ENCODE measurements at regions not wholly inside any gene's neighbourhood (a gene's known extent, or its start where the extent isn't known, plus 50 kb on each side); places are given as distances from the start of the nearest gene placed in this dataset.

DNA sequence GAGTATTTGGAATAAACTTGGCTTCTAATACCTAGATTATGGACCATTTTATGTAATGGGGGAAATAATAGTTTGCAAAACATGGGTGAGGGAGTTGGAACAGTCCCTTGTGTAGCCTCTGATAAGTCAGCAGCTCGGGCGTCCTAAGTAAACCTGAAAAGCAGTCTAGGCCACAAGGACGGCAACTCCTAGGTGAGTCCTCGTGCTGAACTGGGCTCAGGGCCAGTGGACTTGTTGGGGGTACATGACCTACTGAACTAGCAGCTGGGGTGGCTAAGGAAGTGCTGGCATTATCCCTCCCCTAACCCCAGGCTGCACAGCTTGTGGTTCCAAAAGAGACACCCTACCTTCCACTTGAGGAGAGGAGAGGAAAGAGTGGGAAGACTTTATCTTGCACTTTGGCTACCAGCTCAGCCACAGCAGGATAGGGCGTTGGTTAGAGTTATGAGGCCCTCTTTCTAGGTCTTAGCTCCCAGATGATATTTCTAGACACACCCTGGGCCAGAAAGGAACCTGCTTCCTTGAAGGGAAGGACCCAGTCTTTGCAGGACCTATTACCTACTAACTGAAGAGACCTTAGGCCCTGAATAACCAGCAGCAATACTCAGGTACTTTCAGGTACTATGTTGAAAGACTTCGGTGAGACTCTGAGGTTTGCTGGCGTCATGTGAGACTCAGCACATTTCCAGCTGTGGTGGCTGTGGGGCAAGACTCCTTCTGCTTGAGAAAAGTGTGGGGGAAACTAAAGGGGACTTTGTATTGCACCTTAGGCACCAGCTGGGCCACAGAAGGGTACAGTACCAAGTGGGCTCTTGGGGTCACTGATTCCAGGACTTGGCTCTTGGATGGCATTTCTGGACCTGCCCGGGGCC, 71.0 kb downstream of the AQP4 start:
- DNase-seq, result no peak

GRCh38 chr18:26792661-26793060, 72.8 kb downstream of the AQP4 start:
- no peak for DNase-seq

DNA sequence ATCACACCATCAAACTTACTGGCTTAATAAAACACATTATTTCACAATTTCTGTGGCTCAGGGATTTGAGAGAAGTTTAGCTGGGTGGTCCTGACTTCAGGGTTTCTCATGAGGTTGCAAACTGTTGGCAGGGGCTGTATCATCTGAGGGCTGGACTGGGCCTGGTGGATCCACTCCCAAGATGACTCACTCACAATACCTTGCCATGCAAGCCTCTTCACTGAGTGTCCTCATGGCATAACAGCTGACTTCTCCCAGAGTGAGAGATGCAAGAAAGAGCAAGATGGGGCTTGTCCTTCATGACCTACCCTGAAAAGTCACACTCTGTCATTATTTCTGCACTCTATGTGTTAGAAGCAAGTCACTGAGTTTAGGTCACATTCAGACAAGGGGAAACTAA, 73.8 kb downstream of the AQP4 start:
- no peak for DNase-seq

GRCh38 chr18:26784599-26784998, 80.9 kb downstream of the AQP4 start:
- no peak for DNase-seq

DNA sequence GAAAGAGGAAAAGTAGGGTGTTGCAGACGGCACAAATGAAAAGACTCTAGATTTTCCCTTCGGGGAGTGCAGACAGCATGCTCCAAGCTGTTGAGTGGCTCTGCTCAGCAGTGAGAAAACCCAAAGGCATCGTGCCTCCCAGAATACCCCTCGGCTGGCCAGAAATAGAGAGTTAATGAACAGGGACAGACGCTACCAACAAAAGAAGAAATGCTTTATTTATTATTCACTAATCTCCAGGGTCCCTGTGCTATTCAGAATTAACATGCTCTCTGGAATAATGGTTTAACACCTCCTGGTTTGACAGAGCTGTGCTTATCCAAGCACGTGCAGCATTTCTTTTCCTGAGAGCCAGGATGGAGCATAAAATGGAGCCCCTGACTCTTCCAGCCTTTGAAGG, 82.3 kb downstream of the AQP4 start:
- DNase-seq, result no peak

DNA sequence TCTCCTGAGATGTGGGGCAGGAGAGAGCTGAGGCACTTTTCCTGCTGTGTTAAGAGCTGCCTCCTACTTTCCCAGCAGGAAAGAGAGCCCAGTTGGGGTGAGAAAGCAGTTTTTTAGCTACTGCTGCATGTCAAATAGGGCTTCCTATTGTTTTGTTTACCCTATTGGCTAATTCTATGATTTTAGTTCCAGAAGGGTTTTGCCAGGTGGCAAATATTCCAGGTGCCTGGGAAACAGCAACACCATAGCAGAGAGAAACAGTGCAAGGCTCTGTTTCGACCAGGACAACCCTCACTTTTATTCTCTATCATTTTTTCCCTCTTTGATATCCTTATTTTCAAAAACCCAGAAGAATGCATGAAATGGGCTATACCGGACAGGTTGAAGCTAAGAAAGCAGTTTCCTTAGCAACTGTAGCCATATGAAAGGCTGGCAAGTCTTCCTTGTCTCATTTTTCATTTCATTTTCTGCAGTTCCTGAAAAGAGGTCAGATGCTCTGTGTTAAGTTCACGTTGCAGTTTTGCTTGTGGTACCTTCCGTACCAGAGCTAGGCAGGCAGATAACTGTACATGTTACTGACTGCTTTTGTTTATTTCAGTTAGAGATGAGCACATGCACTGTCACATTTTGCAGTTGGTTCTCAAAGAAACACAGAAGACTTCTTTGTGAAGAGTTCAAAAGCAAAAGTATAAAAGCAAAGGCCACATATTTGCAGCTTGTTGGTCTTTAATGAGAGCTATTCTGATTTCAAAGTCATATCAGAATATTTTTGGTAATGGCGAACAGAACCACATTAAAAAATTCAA, 84.8 kb downstream of the AQP4 start:
- DNase-seq, result no peak

DNA sequence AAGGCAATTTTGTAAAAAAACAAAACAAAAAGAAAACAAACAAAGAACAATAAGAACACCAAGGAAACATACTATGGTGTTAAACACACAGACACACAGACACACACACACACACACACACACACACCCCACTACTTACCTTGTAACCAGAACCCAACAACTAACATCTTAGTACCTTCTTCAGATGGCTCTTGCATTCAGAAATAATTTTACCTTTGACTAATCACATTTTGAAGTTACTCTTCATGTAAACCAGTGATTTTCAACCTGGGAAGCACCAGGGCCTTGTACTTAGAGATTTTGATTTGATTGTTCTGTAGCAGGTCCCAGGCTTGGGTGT, 87.5 kb downstream of the AQP4 start:
- DNase-seq, result no peak

DNA sequence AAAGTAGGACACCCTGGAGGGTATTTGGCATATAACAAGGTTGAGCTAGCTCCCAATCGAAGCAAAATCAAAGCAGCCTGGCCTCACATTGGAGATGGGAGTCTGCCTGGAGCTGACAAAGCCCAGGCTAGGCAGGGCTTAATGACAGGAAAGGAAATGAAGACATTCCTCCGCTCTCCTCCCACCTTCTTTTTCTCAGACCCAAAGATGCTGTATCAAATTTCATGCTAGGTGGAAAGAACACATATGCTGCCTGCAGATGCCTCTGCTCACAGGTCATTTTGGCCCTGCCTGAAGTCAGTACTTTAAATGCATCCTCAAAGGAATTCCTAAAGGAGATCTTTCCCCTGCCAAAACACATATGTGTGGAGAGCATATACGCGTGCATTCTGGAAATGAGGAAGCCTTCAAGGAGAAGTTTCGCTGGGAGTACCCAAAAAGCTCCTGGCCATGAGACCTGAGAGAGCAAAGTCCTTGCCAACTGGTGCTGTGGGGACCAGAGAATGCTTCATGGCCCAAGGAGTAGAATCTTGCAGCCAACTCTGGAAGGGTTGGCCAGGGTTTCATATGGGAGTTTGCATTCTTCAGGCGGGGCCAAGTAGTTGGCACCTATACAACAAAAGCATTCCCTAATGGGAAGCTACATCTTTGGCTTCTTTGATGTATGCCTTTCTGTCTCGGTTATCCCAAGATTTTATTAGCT, 88.0 kb downstream of the AQP4 start:
- DNase-seq, result no peak

GRCh38 chr18:26772691-26773090, 92.8 kb downstream of the AQP4 start:
- no peak for DNase-seq

- DNase-seq, result no peak
These were observed 94.0 kb downstream of the AQP4 start for GRCh38 chr18:26771524-26771923.

GRCh38 chr18:26768385-26768784, 97.1 kb downstream of the AQP4 start:
- no peak for DNase-seq

DNA sequence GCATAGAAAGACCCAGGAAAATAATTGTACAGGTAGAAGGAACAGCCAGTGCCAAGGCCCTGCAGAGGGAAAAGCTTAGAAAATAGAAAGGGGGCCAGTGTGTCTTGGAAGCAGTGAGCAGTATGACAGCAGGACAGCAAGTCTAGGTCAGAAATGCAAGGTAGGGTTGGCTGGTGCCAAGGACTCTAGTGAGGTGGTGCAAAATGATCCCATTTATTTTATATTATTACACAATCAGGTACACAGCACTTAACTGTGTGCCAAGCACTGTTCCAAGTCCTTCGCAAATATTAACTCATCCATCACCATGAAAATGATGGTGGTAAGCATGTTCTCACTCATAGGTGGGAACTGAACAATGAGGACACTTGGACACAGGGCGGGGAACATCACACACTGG, 100.0 kb downstream of the AQP4 start:
- DNase-seq, result no peak

GRCh38 chr18:26764586-26764985, 100.9 kb downstream of the AQP4 start:
- no peak for DNase-seq

GRCh38 chr18:26764177-26764576, 101.3 kb downstream of the AQP4 start:
- no peak for DNase-seq

GRCh38 chr18:26763446-26764110, 101.9 kb downstream of the AQP4 start:
- DNase-seq, result no peak

DNA sequence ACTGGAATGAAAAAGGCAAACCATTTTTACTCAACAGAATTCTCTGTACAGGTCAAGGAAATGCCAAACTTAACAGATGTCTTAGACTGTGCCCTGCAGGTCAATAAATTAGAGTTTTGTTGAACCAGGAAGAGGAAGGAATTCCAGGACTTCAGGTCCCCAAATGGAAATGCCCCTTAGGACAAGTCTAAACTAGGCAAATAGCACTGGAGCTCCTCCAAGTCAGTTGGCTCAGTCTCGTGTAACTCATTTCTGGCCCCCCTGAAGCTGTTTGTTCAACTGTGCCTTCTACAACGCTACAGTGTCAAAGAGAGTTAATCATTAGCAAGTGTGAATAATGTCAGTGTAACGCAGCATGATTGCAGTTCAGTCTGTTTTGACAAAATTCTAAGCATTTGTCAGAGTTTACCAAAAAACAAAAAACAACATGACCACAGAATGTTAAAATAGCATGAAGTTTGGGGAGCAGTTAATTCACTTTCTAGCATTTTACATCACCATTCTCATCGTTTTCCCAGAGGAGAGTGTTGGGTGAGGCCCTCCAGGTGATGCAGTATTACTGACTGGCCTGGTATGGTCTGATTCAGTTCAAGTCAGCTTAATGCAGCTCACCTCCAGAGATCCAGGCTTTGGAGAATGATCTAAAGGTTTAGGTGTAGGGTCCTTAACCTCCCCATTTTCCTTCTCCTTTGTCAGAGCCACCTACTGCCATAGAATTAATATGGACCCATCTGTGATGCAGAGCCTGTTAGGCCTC, 108.1 kb downstream of the AQP4 start:
- no peak for DNase-seq

DNA sequence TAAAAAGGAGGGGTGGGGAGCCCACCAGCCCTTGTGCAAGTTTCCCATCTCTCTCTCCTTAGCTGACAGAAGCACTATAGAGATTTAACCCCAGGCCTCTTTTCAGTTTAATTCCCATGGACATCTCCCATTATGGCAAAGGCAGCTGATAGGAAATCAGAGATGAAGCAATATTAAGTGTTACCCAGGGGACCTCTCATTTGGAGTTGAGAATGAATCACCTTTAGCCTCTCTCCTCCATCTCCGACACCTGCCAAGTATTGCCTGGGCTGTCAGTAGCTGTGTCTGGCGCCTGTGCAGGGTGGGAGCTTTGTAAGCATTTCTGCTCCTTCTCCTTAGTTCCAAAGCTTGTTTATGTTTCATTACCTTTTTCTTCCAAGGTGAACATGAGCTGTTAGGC, 109.0 kb downstream of the AQP4 start:
- no peak for DNase-seq

DNA sequence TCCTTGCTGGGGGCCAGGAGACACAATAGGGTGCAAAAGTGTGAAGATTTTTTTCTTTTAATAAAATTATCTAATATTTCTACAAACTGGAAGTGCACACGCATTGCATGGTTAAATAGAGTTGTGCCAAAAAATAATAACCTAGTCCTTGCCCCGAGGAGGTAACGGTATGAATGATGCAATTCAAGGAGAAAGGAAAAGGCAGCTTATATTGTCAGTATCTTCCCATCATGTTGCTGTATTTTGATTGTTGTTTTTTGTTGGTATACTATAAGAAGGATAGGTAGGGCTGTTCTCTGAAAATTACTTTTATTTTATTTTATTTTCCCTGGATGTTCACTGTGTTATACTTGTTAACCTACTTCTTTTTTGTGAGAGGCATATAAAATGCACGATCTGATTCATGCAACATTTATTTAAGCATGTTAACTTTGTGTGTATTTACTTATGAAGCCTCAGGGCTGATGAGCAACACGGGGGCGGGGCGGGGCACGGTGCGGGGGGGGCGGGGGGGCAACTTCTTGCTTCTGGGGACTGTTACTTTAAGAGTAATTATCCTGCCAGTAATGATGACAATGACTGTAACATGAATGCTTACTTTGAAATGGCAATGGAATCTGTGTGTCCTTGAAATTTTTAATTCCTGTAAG, 118.6 kb downstream of the AQP4 start:
- no peak for DNase-seq

DNA sequence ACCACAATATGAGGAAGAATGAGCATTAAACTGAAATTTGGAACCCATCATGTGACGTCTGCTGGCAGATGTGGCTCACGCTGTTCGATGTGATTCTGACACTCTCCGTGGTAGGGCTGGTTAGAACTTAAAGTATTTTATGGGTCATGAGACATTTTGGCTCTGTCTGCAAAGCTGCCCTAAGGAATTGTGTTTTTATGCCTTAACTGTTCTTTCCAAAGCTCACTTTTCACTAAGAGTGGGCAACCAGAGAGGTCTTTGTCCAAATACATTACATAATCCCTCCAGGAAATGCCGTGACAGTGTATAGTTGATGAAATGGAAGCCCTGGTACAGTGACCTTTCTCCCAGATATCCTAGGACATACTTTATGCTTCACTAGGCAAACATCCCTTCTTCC, 119.1 kb downstream of the AQP4 start:
- no peak for DNase-seq

- DNase-seq, result no peak
These were observed 120.0 kb downstream of the AQP4 start for GRCh38 chr18:26745288-26746181.

DNA sequence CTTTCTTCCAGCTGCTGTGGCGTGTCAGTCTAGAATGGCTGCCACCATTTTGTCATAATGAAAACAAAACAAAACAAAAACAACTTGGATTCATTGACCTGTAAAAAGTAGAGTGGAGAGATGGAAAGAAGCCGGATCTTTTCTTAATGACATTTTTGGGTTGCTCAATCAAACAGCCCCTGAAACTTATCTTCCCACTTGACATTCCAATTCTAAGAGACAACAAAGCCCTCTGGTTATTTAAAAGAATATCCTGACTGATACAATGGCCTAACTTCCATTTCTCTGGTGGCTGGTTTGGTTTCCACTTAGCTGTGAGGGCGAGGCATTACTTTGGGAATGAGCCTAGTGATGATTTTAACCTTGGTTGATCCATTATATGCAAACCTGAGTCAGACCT, 123.7 kb downstream of the AQP4 start:
- DNase-seq, result no peak
